ENCODE measurements at regions not wholly inside any gene's neighbourhood (a gene's known extent, or its start where the extent isn't known, plus 50 kb on each side); places are given as distances from the start of the nearest gene placed in this dataset.

GRCh38 chrX:134148172-134148692, 88.8 kb upstream of the CCDC160 start:
- Histone ChIP-seq H3K4me3 (ENCODE audit: low read depth, low read length) (no peak overlapping the region), H3K27ac (no peak overlapping the region), H3K9me3 (ENCODE audit: severe bottlenecking) (no peaks in the 10 kb centered on the region), H3K27me3 (ENCODE audit: insufficient read depth, low read depth, severe bottlenecking) (peaks cover 45% of the 10 kb centered on the region), H3K36me3 (no peaks in the 10 kb centered on the region)
- no peak for DNase-seq
- no peak for TF ChIP-seq CTCF (IDR thresholded peaks at IDR 0.05; ENCODE audit: low read depth, low read length)

GRCh38 chrX:134158821-134159512, 78.0 kb upstream of the CCDC160 start:
- Histone ChIP-seq H3K4me3 (ENCODE audit: low read depth, low read length) (no peak overlapping the region), H3K9me3 (ENCODE audit: severe bottlenecking) (no peaks in the 10 kb centered on the region), H3K27ac (no peak overlapping the region), H3K27me3 (ENCODE audit: insufficient read depth, low read depth, severe bottlenecking) (peaks cover 24% of the 10 kb centered on the region), H3K36me3 (no peaks in the 10 kb centered on the region)
- TF ChIP-seq CTCF (IDR thresholded peaks at IDR 0.05; ENCODE audit: low read depth, low read length) = no peak
- no peak for DNase-seq

- no peak overlapping the region for H3K27ac ChIP-seq
- H3K36me3 ChIP-seq = no peaks in the 10 kb centered on the region
- no peak for DNase-seq
- H3K9me3 ChIP-seq (ENCODE audit: severe bottlenecking) = no peaks in the 10 kb centered on the region
- H3K4me3 ChIP-seq (ENCODE audit: low read depth, low read length) = no peak overlapping the region
- no peak for TF ChIP-seq CTCF (IDR thresholded peaks at IDR 0.05; ENCODE audit: low read depth, low read length)
- H3K27me3 ChIP-seq (ENCODE audit: insufficient read depth, low read depth, severe bottlenecking) = peaks cover 18% of the 10 kb centered on the region
Measured at GRCh38 chrX:134161162-134161561, 75.8 kb upstream of the CCDC160 start.

GRCh38 chrX:134162032-134162431, 75.0 kb upstream of the CCDC160 start:
- Histone ChIP-seq H3K9me3 (ENCODE audit: severe bottlenecking) (no peaks in the 10 kb centered on the region), H3K27ac (no peak overlapping the region), H3K36me3 (no peaks in the 10 kb centered on the region), H3K4me3 (ENCODE audit: low read depth, low read length) (no peak overlapping the region), H3K27me3 (ENCODE audit: insufficient read depth, low read depth, severe bottlenecking) (peaks cover 25% of the 10 kb centered on the region)
- TF ChIP-seq CTCF (IDR thresholded peaks at IDR 0.05; ENCODE audit: low read depth, low read length) = no peak
- DNase-seq = no peak

- no peak for TF ChIP-seq CTCF (IDR thresholded peaks at IDR 0.05; ENCODE audit: low read depth, low read length)
- Histone ChIP-seq H3K4me3 (ENCODE audit: low read depth, low read length) (no peak overlapping the region), H3K27ac (no peak overlapping the region), H3K9me3 (ENCODE audit: severe bottlenecking) (no peaks in the 10 kb centered on the region), H3K27me3 (ENCODE audit: insufficient read depth, low read depth, severe bottlenecking) (peaks cover 36% of the 10 kb centered on the region), H3K36me3 (no peaks in the 10 kb centered on the region)
- no peak for DNase-seq
Measured at GRCh38 chrX:134163836-134164235, 73.1 kb upstream of the CCDC160 start.
